Right forelimb (tissue), 1 donor: ENCODE measurements at regions not wholly inside any gene's neighbourhood (a gene's known extent, or its start where the extent isn't known, plus 50 kb on each side); places are given as distances from the start of the nearest gene placed in this dataset.
A peak's percentile ranks its signal among the peaks of the same experiment; 100 is the strongest.

Experiments used
- DNase-seq: peaks from one replicate; pipeline ENCODE4 v3.0.0-alpha.2; 2018

DNA sequence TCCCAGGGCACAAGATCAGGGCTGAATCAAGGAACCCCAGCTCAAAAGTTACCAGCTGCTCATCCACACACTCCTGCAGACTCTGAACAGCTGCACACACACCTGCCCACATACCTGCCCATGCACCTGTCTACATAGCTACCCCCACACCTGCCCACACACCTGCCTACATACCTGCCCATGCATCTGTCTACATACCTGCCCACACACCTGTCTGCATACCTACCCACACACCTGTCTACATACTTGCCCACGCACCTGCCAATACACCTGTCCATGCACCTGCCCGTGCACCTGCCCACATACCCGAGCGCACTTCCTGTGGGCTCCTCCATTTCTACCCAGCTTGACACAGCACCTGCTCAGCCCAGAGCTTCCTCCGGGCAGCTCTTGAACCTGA is 122.8 kb upstream of the AGAP1 start:
- DNase-seq = no peak

DNA sequence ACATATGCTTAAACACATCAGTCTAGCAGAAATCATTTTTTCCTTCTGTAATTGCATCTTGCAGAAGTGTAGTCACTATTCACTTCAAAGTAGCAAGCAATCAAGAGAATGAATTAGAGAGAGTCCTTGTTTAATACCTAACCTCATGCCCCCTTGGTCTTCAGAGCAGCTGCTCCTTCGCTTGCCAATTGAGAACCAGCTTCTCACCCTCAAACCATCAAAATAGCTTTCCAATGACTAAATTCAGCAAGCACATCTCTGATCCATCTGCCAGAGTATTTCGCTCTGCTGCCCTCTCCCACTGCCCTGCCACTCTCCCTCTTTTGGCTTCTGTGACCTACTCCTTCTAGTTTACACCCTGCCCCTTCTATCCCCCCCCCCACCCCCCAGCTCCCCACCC is 120.7 kb upstream of the AGAP1 start:
- no peak for DNase-seq

DNA sequence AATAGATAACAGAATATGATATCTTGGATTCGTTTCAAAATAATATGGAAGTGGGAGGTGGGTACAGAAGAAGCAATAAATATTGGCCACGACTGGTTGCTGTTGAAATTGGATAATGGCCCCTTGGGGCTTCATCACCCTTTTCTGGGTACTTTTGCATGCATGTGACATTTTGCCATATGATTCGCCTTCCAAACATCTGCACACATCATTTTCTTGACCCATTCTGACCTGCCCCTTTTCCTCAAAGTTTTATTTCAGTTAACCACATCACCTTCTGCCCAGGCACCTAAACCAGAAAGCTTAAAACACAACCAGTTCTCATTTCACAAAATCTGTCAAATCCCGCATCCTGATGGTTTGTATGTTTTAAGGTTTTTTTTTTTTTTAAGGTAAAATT is 116.7 kb upstream of the AGAP1 start:
- no peak for DNase-seq

DNA sequence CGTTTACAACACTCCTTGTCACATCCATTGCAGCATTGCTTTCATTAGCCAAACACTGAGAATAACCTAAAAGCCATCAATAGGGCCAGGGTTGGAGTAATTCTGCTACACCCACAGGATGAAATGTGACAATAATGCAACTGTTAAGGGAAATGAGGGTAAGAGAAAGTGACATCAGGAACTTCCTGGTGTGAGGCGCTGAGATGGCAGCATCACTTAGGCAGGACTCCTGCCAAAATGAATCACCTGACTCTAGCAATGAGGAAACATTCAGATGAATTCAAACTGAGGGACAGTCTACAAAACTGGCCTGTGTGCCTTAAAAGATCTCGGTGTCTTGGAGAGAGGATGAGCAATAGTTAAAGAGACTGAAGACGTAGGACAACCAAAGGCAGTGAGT is 115.6 kb upstream of the AGAP1 start:
- no peak for DNase-seq

DNA sequence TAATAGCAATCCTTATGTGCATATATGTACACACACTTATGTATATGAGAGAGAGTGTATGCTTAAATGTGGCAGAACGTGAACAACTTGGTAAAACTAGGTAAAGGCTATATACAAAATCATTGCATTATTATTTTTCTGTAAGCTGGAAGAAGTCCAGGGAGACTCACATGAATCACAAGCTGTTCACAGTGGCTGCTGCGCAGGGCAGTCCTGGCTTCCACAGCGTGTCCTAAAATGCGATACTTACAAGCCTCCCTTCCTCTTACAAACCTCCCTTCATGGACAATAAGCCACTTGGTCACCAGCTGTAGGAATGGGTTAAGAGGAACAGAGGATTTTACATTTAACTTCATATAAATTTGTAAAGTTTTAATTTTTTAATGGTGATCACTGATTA is 114.9 kb upstream of the AGAP1 start:
- DNase-seq = no peak

- DNase-seq = no peak
Measured at GRCh38 chr2:235381261-235381912, 112.5 kb upstream of the AGAP1 start.

- DNase-seq = peak; percentile 47
Measured at GRCh38 chr2:235382179-235382578, 111.7 kb upstream of the AGAP1 start.

DNA sequence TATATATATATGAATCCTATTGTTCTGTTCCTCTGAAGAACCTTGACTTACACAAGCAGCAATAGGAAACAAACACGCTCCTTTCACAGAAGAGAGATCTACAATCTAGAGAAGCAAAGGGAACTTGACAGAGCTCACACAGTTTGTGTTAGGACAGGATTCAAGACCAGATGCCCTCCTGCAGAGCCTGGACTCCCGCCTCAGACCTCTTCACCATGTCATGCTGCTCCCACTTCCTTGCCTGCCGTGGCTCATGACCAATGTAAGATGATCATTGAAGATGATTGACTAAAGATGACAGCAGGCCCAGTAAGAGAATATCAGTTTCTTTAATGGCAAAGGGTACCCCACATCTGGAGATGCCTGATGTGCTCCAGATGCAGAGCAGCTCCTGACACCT is 111.2 kb upstream of the AGAP1 start:
- no peak for DNase-seq

GRCh38 chr2:235383272-235383843 is 110.5 kb upstream of the AGAP1 start:
- DNase-seq = no peak

- no peak for DNase-seq
Measured at GRCh38 chr2:235384624-235385023, 109.2 kb upstream of the AGAP1 start.

- no peak for DNase-seq
Measured at GRCh38 chr2:235389626-235390025, 104.2 kb upstream of the AGAP1 start.

GRCh38 chr2:235390108-235390815 is 103.6 kb upstream of the AGAP1 start:
- DNase-seq = no peak

- DNase-seq = no peak
Measured at GRCh38 chr2:235390816-235391194, 103.0 kb upstream of the AGAP1 start.

GRCh38 chr2:235391921-235392615 is 101.8 kb upstream of the AGAP1 start:
- no peak for DNase-seq

- no peak for DNase-seq
Measured at GRCh38 chr2:235394278-235394828, 99.5 kb upstream of the AGAP1 start.

DNA sequence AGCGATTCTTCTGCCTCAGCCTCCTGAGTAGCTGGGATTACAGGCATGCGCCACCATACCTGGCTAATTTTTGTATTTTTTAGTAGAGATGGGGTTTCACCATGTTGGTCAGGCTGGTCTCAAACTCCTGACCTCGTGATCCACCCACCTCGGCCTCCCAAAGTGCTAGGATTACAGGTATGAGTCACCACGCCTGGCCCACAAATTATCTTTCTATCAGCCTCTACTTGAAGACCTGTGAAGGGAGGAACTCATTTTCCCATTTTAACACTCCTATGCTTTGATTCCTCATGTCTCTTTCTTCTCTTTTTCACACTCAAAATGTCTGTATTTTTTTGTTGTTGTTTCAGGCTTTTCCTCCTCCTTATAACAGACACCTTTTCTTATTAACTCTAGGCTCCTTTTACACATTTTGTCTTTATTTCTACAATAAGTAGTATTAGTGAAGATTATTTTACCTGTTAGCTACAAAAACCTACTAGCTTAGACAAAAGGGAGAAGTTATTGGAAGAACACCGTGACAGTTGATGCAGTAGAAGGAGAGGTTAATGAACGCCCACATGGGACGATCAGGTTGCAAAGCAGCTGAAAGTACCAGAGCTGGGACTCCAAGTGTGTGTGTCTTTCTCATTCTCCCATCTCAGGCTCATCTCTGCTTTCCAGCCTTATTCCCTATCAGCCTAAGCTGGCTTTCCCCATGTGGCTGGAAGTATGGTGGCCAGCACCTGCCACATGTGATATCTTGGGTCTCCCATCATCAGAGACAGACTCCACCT is 97.6 kb upstream of the AGAP1 start:
- DNase-seq = no peak

DNA sequence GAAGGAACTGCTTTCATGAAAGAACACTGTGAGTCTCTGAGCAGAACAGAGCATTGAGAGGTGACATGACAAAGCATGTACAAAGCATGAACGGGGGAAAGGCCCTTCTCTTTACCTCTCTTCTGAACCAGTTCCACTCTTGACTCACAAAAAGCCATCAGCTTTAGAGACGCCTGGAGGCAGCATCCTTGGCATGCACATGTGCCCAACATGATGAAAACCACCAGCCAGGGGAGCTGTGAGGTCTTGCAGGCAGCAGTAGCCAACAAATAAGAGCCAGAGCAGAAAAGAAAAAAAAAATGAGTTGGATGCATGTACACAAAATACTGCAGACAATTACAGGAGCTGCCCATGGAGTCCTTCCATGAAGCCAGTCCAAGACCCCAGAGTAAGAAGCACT is 95.5 kb upstream of the AGAP1 start:
- no peak for DNase-seq

DNA sequence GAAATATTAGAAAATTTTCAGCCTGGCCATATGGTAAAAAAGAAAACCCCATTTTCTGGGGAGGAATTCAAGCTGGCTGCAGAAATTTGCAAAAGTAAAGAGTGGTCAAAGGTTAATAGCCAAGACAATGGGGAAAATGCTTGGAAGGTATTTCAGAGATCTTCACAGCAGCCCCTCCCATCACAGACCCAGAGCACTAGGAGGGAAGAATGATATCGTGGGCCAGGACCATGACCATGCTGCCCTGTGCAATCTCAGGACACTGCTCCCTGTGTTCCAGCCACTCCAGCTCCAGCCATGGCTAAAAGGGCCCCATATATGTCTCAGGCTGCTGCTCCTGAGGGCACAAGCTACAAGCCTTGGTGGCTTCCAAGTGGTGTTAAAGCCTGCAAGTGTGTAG is 93.9 kb upstream of the AGAP1 start:
- no peak for DNase-seq

DNA sequence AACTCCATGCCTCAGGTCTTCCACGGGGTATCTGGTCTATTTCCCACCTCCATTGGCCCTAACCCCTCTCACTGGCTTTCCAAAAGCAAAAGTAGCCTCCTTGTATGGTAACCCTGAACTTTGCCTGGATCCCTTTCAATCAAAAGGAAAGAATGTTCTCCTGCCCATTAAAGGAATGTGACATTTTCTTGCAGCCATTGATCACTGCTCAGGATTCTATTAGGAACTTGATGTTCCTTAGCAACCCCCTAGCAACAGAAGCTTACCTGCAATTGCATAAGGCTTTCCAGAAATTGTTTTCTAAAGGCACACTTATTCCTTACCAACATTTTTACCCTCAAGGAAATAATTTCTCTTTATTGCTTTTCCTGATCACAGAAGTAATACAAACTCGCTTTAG is 91.4 kb upstream of the AGAP1 start:
- DNase-seq = no peak

GRCh38 chr2:235405612-235406361 is 88.1 kb upstream of the AGAP1 start:
- DNase-seq = no peak

GRCh38 chr2:235406430-235406829 is 87.4 kb upstream of the AGAP1 start:
- DNase-seq = no peak

GRCh38 chr2:235411905-235412485 is 81.8 kb upstream of the AGAP1 start:
- no peak for DNase-seq
